Activated T-cell treated with anti-CD3 and anti-CD28 coated beads for 1 hour (primary cell): ENCODE measurements at regions not wholly inside any gene's neighbourhood (a gene's known extent, or its start where the extent isn't known, plus 50 kb on each side); places are given as distances from the start of the nearest gene placed in this dataset.

ENCODE experiments used
- DNase-seq: peaks from one replicate; pipeline ENCODE4 v3.0.0-alpha.2; 2020; ENCODE audit warnings: low read depth

GRCh38 chr17:74052993-74053711, 150.3 kb upstream of the RPL38 start:
- no peak for DNase-seq

- no peak for DNase-seq
Measured at GRCh38 chr17:74053712-74054078, 149.8 kb upstream of the RPL38 start.

GRCh38 chr17:74054249-74054648, 149.2 kb upstream of the RPL38 start:
- no peak for DNase-seq

DNA sequence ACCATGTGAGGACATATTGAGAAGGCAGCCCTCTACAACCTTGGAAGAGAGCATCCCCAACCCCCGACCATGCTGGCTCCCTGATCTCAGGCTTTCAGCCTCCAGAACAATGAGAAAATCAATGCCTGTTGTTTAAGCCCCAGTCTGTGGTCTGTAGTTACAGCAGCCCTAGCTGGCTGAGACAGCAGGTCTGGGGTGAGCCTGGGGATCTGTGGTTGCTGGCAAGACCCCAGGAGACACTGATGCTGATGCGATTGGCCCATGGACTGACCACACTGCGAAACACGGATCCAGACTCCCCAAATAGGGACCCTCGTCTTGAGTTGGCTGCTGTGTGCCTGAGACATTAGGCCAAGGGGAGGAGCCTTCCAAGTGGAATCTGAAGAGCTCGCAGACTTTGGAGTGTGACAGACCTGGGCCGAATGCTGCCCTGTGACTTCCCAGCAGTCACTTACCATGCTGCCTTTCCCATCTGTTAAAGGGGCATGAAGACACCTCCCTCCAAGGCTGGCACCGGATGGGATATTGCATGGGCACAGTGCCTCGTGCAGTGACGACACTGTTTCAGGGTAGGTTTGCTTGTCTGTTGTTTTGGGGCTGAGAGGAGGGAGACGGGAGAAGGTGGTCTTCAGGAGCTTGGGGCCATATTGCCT, 147.8 kb upstream of the RPL38 start:
- no peak for DNase-seq

DNA sequence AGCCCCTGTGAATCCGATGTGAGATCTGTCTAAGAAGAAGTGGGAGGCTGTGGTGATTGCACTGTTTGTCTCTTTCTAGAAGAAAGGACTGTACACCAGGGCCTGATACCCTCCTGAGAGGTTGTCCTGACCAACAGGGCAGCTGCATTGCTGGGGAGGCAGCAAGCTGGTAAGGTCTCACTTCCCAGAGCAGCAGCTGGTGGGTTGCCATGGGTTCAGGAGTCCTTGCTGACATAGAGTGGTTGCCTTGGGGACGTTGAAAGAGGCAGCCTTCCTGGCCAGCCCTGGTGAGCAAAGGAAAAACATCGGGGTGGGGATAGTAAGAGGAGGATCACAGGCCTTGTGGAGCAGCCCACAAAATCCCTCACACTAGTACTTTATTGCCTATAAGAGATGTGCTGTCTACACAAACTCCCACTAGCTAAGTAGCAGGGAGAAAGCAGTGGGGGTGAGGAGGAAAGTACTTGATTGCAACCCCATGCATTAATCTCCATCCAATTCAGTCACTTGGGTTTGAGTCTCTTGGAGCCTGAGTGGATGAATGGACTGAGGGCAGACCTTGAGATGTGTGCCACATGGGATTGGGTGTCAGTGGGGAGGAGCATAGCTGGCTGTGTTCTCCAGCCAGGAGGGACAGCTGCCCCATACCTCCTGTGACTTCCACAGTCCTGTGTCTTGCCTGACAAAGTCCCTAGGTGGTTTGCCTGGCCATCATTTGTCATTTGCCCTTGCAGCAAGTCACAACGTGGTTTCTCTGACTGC, 143.8 kb upstream of the RPL38 start:
- DNase-seq, result no peak

GRCh38 chr17:74061758-74062157, 141.7 kb upstream of the RPL38 start:
- no peak for DNase-seq

- DNase-seq, result no peak
Measured at GRCh38 chr17:74062234-74062633, 141.2 kb upstream of the RPL38 start.

DNA sequence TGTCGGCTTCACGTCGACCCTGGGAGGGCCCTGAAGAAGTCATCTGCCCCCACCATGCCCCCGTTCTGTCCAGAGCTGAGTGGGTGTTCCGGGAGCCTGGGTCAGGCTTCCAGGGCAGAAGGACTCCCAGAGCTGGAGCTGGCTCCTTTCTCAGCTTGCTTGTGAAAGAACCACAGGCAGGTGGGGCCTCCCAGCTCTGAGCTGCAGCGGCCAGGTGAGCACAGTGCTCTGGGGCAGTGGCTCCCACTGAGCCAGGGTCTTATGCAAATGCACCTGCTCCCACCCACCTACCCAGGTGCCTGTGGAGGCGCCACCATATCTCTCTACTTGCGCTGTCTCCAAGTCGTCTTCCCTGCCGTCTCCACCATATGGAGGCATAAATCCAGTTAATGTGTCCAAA, 140.0 kb upstream of the RPL38 start:
- no peak for DNase-seq

- DNase-seq, result no peak
Measured at GRCh38 chr17:74070374-74070773, 133.1 kb upstream of the RPL38 start.

DNA sequence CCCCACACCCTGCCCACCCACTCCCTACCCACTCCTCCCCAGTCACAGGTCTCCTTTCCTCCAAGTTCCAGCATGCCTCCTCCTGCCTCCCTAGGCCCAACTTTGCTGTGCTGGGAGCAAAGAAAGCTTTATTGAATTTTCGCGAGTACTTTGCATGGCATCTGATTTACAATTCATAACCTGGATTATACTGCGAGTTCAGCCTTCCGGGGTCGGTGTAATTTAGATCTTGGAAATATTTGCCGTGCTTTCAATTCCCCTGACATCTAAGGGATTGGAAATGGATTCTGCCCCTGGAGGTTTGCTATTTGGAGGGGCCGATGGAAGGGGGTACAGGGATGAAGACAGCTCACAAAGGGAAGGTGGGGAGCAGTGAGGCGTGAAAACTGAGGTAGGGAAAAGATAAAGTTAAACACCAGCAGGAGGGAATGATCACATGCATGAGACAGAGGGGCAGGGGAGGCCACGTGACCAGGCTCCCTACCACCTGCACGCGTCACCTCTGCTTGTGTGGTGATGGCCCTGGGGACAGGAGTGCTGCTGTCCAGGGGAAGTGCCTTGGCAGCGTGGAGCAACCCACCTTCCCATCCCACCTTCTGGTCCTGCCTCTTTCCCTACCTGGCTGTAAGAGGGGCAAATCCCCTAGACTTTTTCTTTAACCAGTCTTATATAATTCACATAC, 132.3 kb upstream of the RPL38 start:
- no peak for DNase-seq

GRCh38 chr17:74072340-74072739, 131.1 kb upstream of the RPL38 start:
- DNase-seq, result no peak

DNA sequence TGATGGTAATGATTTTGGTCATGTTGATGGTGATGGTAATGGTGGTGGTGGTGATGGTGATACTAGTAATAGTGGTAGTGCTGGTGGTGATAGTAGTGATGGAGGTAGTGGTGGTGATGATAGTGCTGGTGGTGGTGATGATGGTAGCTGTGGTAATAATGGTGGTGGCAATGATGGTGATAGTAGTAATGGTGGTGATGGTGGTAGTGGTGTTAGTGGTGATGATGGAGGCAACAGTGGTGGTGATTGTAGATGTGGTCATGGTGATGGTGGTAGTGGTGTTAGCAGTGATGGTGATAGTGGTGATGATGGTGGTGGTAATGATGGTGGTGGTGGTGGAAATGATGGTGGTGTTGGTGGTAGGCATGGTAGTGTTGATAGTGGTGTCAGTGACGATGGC, 127.0 kb upstream of the RPL38 start:
- no peak for DNase-seq

DNA sequence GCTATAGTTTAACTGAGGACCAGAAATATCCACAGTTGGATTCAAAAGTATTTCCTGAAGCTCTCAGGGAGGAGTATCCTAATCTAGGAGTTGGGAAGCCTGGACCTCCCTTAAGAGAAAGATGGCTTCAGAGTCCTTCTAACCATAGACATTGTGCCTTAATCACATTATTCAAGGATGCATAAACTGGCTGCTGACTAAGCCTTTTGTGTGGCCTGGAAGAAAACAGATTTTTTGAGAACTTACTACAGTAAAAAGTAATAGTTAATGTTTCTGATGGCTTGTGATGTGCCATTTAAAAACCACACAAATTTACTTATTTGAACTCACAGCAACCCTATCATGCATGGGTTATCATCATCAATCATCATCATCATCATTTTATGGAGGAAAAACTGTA, 126.2 kb upstream of the RPL38 start:
- DNase-seq, result no peak

- DNase-seq, result no peak
Measured at GRCh38 chr17:74078363-74078941, 125.0 kb upstream of the RPL38 start.

GRCh38 chr17:74079537-74080300, 123.8 kb upstream of the RPL38 start:
- DNase-seq, result no peak

DNA sequence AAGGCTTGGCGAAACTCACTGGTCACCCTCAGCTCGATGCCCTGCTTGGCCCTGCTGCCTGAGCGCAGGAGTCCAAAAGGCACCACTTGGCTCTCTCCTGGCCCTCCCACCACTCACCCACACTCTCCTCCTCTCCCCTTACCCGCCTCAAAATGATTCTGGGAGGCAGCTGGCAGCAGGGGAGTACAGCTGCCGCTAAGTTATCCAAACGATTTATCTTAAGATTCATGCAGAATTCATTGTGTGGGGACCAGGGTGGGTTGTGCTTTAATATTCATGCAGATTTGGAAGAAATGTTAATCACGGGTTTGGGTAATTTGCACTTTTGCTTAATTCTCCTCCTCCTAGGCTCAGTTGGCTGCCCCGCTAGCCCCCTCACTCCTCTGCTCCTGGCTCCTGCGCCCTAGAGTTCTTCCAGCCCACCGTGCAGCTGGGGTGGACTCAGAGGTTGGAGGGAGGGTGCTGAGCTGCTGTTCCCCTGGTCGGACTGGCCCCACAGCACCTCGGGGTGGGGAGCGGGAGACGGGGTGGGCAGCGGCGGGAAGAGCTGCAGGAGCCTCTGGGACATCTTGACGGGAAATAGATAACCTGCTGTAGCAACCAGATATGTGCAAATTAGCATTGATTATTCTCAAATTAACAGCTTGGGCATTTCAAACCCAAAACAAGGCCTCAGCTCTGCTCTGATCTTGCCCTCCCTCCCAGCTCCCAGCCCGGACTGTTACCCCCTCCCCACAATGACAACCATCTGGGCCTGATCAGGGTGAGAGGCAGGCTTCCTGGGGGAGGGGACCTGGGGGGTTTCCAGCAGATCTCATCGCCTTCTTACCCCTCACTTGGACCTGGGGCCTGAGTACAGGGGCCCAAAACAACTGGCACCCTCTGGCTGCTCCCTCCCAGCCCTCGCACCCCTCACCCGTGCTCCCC, 122.6 kb upstream of the RPL38 start:
- no peak for DNase-seq

DNA sequence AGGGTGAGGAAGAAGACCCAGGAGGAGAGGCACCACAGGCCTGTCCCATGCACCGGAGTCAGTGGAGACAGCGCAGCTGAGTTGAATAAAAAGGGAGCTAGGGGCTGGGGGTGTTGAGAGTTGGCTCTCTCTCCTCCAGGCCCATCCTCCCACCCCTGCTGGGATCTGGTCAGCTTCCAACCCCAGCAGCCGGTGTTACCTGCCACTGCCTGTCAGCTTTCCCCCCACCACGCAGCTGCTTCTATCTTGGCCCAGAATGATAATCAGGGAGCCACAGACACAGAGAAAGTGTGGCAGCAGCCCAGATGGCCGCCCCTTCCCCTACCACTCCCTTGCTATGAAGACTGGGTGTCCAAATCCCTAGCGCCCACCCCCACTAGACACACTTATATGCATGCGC, 120.6 kb upstream of the RPL38 start:
- no peak for DNase-seq

GRCh38 chr17:74083321-74083720, 120.2 kb upstream of the RPL38 start:
- DNase-seq, result no peak

DNA sequence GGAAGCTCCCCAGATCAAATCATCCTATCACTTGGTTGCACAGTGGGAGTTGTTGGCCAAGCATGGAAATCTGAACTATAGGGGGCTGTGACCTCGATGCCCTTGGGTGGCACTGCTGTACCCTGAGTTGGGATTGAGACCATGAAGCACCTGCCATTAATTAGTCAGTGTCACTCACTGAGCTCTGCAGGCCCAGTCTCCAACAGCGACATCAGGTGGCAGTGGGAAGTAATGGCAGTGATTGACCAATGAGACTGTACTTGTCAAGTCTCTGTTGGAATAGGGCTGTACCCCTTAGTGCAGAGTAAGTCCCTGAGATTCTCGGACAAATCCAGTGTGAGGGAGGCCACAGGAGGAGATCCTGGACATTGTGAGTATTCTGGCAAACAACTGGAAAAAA, 118.0 kb upstream of the RPL38 start:
- DNase-seq, result no peak

DNA sequence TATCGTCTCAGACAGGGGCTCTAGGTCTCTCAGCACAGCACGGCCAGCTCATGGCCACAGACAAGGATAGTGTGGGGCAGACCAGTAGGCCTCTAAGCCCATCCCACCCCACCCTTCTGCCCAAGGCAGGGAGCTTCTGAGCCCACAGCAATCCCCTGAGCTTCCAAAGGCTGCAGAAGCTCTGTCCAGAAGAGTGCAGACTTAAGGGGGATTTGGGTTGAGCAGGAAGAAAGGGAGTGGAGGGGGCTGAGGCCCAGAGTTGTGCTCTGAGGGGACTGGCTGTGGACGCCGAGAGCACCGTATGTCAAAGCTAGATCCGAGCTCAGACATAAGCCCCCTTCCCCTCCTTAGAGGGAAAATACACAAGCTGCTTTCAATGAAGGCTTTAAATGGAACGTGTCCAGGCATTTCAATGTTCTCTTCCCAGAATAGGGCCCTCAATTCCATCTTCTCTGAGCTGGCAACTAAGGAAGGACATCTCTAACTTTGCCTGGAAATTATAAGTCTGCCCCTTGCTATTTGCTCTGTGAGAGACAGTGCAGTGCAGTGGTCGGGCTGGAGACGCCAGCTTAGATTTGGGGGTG, 116.4 kb upstream of the RPL38 start:
- DNase-seq, result no peak
